Uterus (tissue), 3 donors: ENCODE measurements at regions not wholly inside any gene's neighbourhood (a gene's known extent, or its start where the extent isn't known, plus 50 kb on each side); places are given as distances from the start of the nearest gene placed in this dataset.

ENCODE experiments used
- DNase-seq, 2 donors: peaks; one replicate each; pipeline ENCODE4 v3.0.0-alpha.2; 2019 to 2020
- H3K27ac ChIP-seq, 2 donors: fragments of 200-600 bp; sonication (generic); 1 replicate in 1 of 2; 2 replicates in 1 of 2; pipeline ENCODE4 v1.5.1; 2016 to 2018
- H3K27me3 ChIP-seq, 2 donors: fragments of 200-600 bp; sonication (generic); one replicate each; pipeline ENCODE4 v1.5.1; 2018 to 2019; ENCODE audit warnings: control low read depth in 1 of 2
- H3K36me3 ChIP-seq, 2 donors: fragments of 200-600 bp; sonication (generic); one replicate each; pipeline ENCODE4 v1.5.1; 2019; ENCODE audit warnings: control low read depth in 1 of 2
- H3K4me1 ChIP-seq, 2 donors: fragments of 200-600 bp; sonication (generic); one replicate each; pipeline ENCODE4 v1.5.1; 2018 to 2019; ENCODE audit warnings: control low read depth in 1 of 2
- H3K4me3 ChIP-seq, 2 donors: fragments of 200-600 bp; sonication (generic); 1 replicate in 1 of 2; 2 replicates in 1 of 2; pipeline ENCODE4 v1.5.1; 2018 to 2019; ENCODE audit warnings: mild to moderate bottlenecking in 1 of 2
- H3K9me3 ChIP-seq, 2 donors: fragments of 200-600 bp; sonication (generic); one replicate each; pipeline ENCODE4 v1.5.1; 2019; ENCODE audit warnings: control low read depth in 1 of 2
- POLR2A ChIP-seq, 2 donors: fragments of 450-650 bp; IDR thresholded peaks; one replicate each; pipeline ENCODE4 v1.6.1; 2016; ENCODE audit warnings: antibody characterized with exemption in 2 of 2, mild to moderate bottlenecking in 1 of 2, moderate library complexity in 1 of 2
- intact Hi-C: fragments of 100-400 bp; cut with DNase I; formaldehyde crosslinking; loops from one replicate; pipeline ENCODE4 v1.15.1; 2023; ENCODE audit warnings: low total_unique reads
- TF ChIP-seq, protein P1 (sequence below), 4 experiments: fragments of 200-600 bp in 2 of 4; fragments of 450-650 bp in 2 of 4; sonication (generic) in 2 of 4; IDR thresholded peaks; one replicate each; pipeline ENCODE4 v1.5.1; 2016 to 2019; ENCODE audit warnings: antibody characterized with exemption in 4 of 4, mild to moderate bottlenecking in 2 of 4, moderate library complexity in 1 of 4
- donor health status: DM: yes; HTN: yes; CAD: no.

DNA sequence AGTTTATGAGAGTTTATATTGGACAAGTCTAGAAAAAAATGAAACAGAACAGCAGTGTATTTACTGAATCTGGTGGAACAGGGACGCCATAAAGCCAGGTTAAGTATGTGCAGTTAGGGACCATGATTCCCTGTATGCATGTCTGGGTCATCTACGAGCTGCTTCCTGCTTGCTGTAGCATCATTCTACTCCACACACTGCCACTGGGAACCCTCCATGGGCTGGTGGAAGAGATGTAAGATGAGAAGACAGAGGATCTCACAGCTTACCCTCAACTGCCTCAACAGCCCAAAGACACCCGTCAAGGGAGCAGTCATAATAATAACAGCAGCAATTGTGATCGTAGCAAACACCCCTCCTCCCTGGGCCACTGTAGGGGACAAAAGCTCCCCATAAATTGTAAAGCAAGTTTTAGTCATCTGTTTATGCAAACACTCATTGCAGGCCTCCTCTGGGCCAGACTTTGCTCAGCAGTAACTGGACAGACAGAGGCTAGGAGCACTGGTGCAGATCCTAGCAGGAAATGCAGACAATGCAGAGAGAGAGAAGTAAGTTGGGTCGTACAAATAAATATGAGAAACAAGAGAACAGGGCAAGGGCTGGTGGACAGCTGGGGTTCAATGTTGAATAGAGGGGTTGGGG, 188.0 kb downstream of the SOX9 start:
- H3K9me3 ChIP-seq: no peaks in the 10 kb centered on the region
- no peak for DNase-seq
- no peak overlapping the region for H3K4me3 ChIP-seq
- H3K36me3 ChIP-seq: no peaks in the 10 kb centered on the region
- no peak overlapping the region for H3K27ac ChIP-seq
- TF ChIP-seq, protein P1, sequence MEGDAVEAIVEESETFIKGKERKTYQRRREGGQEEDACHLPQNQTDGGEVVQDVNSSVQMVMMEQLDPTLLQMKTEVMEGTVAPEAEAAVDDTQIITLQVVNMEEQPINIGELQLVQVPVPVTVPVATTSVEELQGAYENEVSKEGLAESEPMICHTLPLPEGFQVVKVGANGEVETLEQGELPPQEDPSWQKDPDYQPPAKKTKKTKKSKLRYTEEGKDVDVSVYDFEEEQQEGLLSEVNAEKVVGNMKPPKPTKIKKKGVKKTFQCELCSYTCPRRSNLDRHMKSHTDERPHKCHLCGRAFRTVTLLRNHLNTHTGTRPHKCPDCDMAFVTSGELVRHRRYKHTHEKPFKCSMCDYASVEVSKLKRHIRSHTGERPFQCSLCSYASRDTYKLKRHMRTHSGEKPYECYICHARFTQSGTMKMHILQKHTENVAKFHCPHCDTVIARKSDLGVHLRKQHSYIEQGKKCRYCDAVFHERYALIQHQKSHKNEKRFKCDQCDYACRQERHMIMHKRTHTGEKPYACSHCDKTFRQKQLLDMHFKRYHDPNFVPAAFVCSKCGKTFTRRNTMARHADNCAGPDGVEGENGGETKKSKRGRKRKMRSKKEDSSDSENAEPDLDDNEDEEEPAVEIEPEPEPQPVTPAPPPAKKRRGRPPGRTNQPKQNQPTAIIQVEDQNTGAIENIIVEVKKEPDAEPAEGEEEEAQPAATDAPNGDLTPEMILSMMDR (IDR thresholded peaks at IDR 0.05): no peak
- TF ChIP-seq POLR2A (IDR thresholded peaks at IDR 0.05): no peak
- no peaks in the 10 kb centered on the region for H3K4me1 ChIP-seq
- intact Hi-C loops: no loop called here
- no peaks in the 10 kb centered on the region for H3K27me3 ChIP-seq

DNA sequence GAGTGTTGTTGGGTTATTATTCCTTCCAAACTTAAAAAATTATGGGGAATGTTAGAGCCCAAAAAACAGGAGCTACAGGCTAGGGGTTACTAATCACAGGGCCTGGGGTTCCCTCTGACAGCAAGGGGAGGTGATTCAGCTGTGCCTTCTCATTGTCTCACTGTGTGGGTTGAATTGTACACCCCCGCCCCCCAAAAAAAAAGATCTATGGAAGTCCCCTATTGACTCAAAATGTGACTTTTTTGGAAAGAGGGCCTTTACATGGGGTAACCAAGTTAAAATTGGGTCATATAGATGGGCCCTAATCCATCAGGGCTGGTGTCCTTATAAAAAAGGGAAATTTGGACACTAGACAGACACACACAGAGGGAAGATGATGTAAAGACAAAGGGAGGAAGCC, 190.2 kb downstream of the SOX9 start:
- Histone ChIP-seq H3K36me3 (no peaks in the 10 kb centered on the region), H3K4me1 (no peaks in the 10 kb centered on the region), H3K4me3 (no peak overlapping the region), H3K27ac (no peak overlapping the region), H3K9me3 (no peaks in the 10 kb centered on the region), H3K27me3 (no peaks in the 10 kb centered on the region)
- DNase-seq: no peak
- TF ChIP-seq, protein P1 (IDR thresholded peaks at IDR 0.05): no peak
- TF ChIP-seq POLR2A (IDR thresholded peaks at IDR 0.05): no peak
- intact Hi-C loops: no loop called here

DNA sequence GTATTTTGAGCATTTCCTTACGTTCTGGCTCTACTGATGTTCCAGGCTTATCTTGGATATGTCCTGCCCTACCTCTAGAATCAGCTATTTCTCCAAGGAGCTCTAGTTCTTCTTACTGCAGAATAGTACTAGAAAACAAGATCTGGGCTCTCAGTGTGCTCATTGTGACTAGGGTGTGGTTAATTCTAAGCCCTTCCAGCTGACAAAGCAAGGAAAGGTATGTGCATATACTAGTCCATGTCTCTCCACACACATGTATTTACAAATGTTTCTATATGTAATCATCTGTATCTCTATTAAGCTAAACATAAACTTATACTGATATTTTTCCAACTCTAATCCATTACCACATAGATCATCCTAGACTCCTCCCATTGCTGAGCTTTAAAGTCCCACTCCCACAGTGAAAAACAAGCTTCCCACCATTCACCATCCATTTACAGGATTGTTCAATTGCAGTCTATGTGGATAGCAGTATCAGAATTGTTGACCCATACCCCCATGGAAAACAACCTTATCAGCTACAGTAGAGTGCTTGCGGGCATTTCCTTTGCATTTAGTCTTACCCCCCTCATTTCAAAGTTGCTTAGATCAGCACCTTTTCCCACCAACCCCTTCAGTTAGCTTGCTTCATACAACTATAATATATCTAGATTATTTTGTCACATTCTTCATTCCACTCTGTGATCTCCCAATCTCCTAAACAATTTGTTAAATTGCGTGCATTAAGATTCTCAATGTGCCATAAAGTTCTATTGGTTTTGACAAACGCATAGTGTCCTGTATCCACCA, 194.5 kb downstream of the SOX9 start:
- intact Hi-C loops: no loop called here
- Histone ChIP-seq H3K27ac (no peak overlapping the region), H3K4me1 (no peaks in the 10 kb centered on the region), H3K9me3 (no peaks in the 10 kb centered on the region), H3K27me3 (no peaks in the 10 kb centered on the region), H3K36me3 (no peaks in the 10 kb centered on the region), H3K4me3 (no peak overlapping the region)
- TF ChIP-seq POLR2A (IDR thresholded peaks at IDR 0.05): no peak
- TF ChIP-seq, protein P1 (IDR thresholded peaks at IDR 0.05): no peak
- no peak for DNase-seq

DNA sequence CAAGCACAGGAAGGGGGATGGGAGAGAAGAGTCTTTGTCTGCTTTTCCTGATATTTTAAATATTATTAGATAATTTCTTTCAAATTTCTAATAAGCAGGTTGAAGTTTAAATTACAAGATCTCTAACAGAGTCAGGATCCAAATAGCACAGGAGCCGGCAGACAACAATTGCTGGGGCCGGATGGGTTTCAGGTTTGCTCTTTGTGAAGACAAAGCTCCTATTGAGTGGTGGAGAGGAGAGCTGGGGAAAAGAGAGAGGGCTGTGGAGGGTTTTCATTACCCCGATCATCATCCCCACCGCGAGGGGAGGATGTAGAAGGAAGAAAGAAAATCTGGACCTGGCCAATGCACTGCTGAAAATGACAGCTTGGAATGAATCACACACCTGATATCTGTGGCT, 197.3 kb downstream of the SOX9 start:
- H3K4me3 ChIP-seq: no peak overlapping the region
- no peaks in the 10 kb centered on the region for H3K9me3 ChIP-seq
- H3K36me3 ChIP-seq: no peaks in the 10 kb centered on the region
- H3K4me1 ChIP-seq: no peaks in the 10 kb centered on the region
- DNase-seq: no peak
- intact Hi-C loops: no loop called here
- TF ChIP-seq, protein P1 (IDR thresholded peaks at IDR 0.05): no peak
- no peak for TF ChIP-seq POLR2A (IDR thresholded peaks at IDR 0.05)
- no peaks in the 10 kb centered on the region for H3K27me3 ChIP-seq
- no peak overlapping the region for H3K27ac ChIP-seq

DNA sequence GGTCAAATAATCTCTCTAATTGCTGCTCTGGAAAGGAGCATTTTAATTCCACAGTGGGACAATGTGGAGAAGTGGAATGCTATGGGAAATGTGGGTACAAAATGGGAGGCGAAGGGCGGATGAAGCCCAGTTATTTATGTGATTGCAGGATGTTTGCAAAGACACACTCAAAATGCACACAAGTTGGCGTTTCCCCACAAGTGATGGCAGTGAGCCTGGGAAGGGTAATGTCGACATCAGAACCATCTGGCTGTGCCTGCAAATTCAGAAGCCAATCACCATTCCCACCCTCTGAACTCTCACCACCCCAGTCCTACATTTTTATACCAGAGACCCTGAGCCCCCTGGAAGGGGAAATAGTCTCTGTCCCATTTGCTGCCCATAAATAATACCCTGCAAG, 201.1 kb downstream of the SOX9 start:
- intact Hi-C loops: no loop called here
- Histone ChIP-seq H3K4me3 (no peak overlapping the region), H3K36me3 (no peaks in the 10 kb centered on the region), H3K9me3 (no peaks in the 10 kb centered on the region), H3K4me1 (no peaks in the 10 kb centered on the region), H3K27me3 (no peaks in the 10 kb centered on the region), H3K27ac (no peak overlapping the region)
- no peak for TF ChIP-seq POLR2A (IDR thresholded peaks at IDR 0.05)
- TF ChIP-seq, protein P1 (IDR thresholded peaks at IDR 0.05): no peak
- no peak for DNase-seq
